HepG2 (cell line): ENCODE measurements at regions not wholly inside any gene's neighbourhood (a gene's known extent, or its start where the extent isn't known, plus 50 kb on each side); places are given as distances from the start of the nearest gene placed in this dataset.
"Not testable (repeated sequence)": the region's sequence is repeated elsewhere in the genome, so short reads cannot be mapped to it uniquely, and the experiment has no call there.

ENCODE experiments used
- EP300 ChIP-seq, 3 experiments: sonication (generic) in 1 of 3; formaldehyde crosslinking in 1 of 3; IDR thresholded peaks; 2 replicates each; pipeline versions ENCODE4 v1.5.1 to v1.6.1; 2011 to 2020; ENCODE audit warnings: low read depth in 2 of 3, low read length in 2 of 3, borderline replicate concordance in 1 of 3, improper control_type of control experiment in 1 of 3, mild to moderate bottlenecking in 1 of 3, missing genetic modification reagents in 1 of 3, moderate library complexity in 1 of 3
- HNF1B ChIP-seq: sonication (generic); formaldehyde crosslinking; IDR thresholded peaks from 2 replicates; pipeline ENCODE4 v1.5.1; 2020; ENCODE audit warnings: mild to moderate bottlenecking, moderate library complexity, missing genetic modification reagents
- HOXA7 ChIP-seq: sonication (generic); formaldehyde crosslinking; IDR thresholded peaks from 2 replicates; pipeline ENCODE4 v1.8.1; 2022; ENCODE audit warnings: mild to moderate bottlenecking, missing genetic modification reagents, moderate library complexity
- JUND ChIP-seq: sonication (generic); formaldehyde crosslinking; IDR thresholded peaks from 2 replicates; pipeline ENCODE4 v1.8.0; 2022; ENCODE audit warnings: mild to moderate bottlenecking, missing genetic modification reagents
- KDM4B ChIP-seq: sonication (generic); formaldehyde crosslinking; IDR thresholded peaks from 2 replicates; pipeline ENCODE4 v1.4.0; 2020; ENCODE audit warnings: missing genetic modification reagents
- MAFK ChIP-seq, 2 experiments: IDR thresholded peaks in 1 of 2; conservative IDR thresholded peaks in 1 of 2; 2 replicates each; pipeline ENCODE4 v1.6.1; 2011; ENCODE audit warnings: improper control_type of control experiment in 2 of 2, low read length in 2 of 2
- NFE2L1 ChIP-seq: sonication (generic); formaldehyde crosslinking; IDR thresholded peaks from 2 replicates; pipeline ENCODE4 v1.4.0; 2020; ENCODE audit warnings: missing genetic modification reagents, mild to moderate bottlenecking, borderline replicate concordance
- NFYB ChIP-seq: sonication (generic); formaldehyde crosslinking; IDR thresholded peaks from 2 replicates; pipeline ENCODE4 v1.4.0; 2020; ENCODE audit warnings: missing genetic modification reagents
- RXRA ChIP-seq: sonication (generic); formaldehyde crosslinking; IDR thresholded peaks from 2 replicates; pipeline ENCODE4 v1.5.1; 2020; ENCODE audit warnings: missing genetic modification reagents
- TRIM22 ChIP-seq: fragments of 450-650 bp; IDR thresholded peaks from 2 replicates; pipeline ENCODE4 v1.6.1; 2017
- ZNF607 ChIP-seq: sonication (generic); formaldehyde crosslinking; IDR thresholded peaks from 2 replicates; pipeline ENCODE4 v1.5.1; 2020; ENCODE audit warnings: missing genetic modification reagents, mild to moderate bottlenecking, borderline replicate concordance
- ZNF883 ChIP-seq: sonication (generic); formaldehyde crosslinking; IDR thresholded peaks from 2 replicates; pipeline ENCODE4 v1.5.1; 2020; ENCODE audit warnings: mild to moderate bottlenecking, missing genetic modification reagents; ENCODE audit errors: not compliant biosample characterization
- TF ChIP-seq, protein P1 (sequence below): sonication (generic); formaldehyde crosslinking; IDR thresholded peaks from 2 replicates; pipeline ENCODE4 v1.5.0; 2020; ENCODE audit warnings: mild to moderate bottlenecking, missing genetic modification reagents, moderate library complexity
- TF ChIP-seq, protein P2 (sequence below): sonication (generic); formaldehyde crosslinking; IDR thresholded peaks from 2 replicates; pipeline ENCODE4 v1.4.0; 2020; ENCODE audit warnings: missing genetic modification reagents

DNA sequence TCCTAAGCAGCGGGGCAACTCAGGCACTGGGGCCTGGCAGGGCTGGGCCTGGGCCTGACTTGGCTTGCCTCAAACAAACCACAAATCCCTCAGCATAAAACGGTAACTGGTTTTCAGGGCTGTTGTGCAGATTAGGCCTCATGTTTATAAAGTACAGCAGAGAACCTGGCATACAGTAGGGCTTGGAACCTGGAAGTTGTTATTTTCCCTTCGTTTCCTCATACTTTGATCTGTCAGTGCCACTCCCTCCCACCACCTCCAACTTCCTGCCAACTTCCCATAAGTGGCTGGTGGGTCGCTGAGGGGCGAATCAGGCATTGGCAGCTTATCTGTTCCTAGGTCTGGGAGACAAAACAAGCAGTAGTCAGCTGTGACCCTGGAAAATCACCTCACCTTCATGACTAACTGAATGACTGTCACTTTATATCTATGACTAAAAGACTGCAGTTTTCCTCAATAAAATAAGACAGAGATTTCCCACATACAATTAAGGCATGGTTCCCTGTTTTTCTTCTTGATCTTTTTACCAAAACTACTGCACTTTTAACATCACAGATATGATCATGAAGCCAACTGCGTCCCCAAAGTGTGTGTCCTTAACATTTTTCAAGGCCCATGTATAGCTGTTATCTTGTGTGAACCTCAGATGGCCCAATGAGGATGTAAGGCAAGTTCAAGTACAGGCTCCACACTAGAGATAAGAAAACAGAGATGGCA lies 94.5 kb downstream of the TRIM69 start:
- TF ChIP-seq, protein P1, sequence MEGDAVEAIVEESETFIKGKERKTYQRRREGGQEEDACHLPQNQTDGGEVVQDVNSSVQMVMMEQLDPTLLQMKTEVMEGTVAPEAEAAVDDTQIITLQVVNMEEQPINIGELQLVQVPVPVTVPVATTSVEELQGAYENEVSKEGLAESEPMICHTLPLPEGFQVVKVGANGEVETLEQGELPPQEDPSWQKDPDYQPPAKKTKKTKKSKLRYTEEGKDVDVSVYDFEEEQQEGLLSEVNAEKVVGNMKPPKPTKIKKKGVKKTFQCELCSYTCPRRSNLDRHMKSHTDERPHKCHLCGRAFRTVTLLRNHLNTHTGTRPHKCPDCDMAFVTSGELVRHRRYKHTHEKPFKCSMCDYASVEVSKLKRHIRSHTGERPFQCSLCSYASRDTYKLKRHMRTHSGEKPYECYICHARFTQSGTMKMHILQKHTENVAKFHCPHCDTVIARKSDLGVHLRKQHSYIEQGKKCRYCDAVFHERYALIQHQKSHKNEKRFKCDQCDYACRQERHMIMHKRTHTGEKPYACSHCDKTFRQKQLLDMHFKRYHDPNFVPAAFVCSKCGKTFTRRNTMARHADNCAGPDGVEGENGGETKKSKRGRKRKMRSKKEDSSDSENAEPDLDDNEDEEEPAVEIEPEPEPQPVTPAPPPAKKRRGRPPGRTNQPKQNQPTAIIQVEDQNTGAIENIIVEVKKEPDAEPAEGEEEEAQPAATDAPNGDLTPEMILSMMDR (CRISPR knock-in tag) = not testable (repeated sequence)
- TF ChIP-seq HNF1B (CRISPR knock-in tag) (peak; percentile 48; the same call in 1 of the 2 replicates), NFYB (peak; percentile 52), EP300 (IDR thresholded peaks at IDR 0.05; ENCODE audit: low read depth in 2 of 2, low read length in 2 of 2) (peak in 1 of 2 experiments; percentile 73; a peak in 2 of 4 replicates), EP300 (CRISPR knock-in tag; IDR thresholded peaks at IDR 0.05; ENCODE audit: borderline replicate concordance) (peak; percentile 88), RXRA (CRISPR knock-in tag) (peak; percentile 61; the same call in 1 of the 2 replicates)
- TF ChIP-seq, protein P2, sequence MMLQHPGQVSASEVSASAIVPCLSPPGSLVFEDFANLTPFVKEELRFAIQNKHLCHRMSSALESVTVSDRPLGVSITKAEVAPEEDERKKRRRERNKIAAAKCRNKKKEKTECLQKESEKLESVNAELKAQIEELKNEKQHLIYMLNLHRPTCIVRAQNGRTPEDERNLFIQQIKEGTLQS (CRISPR knock-in tag) = not testable (repeated sequence)
- not testable (repeated sequence) for TF ChIP-seq HOXA7; MAFK (conservative IDR thresholded peaks at IDR 0.05 in 1 of 2, IDR thresholded peaks at IDR 0.05 in 1 of 2; ENCODE audit: low read length in 2 of 2); ZNF883 (CRISPR knock-in tag); JUND; NFE2L1 (CRISPR knock-in tag); TRIM22; ZNF607 (CRISPR knock-in tag); KDM4B
